CD8-positive, alpha-beta memory T cell (primary cell): ENCODE measurements at regions not wholly inside any gene's neighbourhood (a gene's known extent, or its start where the extent isn't known, plus 50 kb on each side); places are given as distances from the start of the nearest gene placed in this dataset.
"Not testable (repeated sequence)": the region's sequence is repeated elsewhere in the genome, so short reads cannot be mapped to it uniquely, and the experiment has no call there.

Source experiments
- CTCF ChIA-PET: fragments of 350-600 bp; sonication (Branson Sonifier 250); formaldehyde crosslinking; loops from one replicate; lab custom pipeline; 2021; ENCODE audit warnings: antibody characterized with exemption; lab: Charles Lee
- POLR2A ChIA-PET: fragments of 350-600 bp; sonication (Branson Sonifier 250); formaldehyde crosslinking; loops from one replicate; lab custom pipeline; 2021; ENCODE audit warnings: antibody characterized with exemption; lab: Charles Lee
- DNase-seq, 5 donors: peaks; one replicate each; pipeline versions ENCODE4 v3.0.0 to v3.0.0-alpha.2; 2020 to 2022; ENCODE audit warnings: mixed read lengths in 1 of 5
- H3K27ac ChIP-seq: one replicate; pipeline ENCODE4 v1.7.0; 2013; ENCODE audit warnings: low read depth, mild to moderate bottlenecking, low read length, moderate library complexity
- H3K27me3 ChIP-seq: 2 replicates; pipeline ENCODE4 v1.7.0; 2013; ENCODE audit warnings: low read length, mild to moderate bottlenecking; ENCODE audit not compliant: insufficient read depth, poor library complexity, severe bottlenecking
- H3K36me3 ChIP-seq: 2 replicates; pipeline ENCODE4 v1.7.0; 2013; ENCODE audit warnings: mild to moderate bottlenecking, low read length, moderate library complexity; ENCODE audit not compliant: insufficient read depth
- H3K4me1 ChIP-seq: 2 replicates; pipeline ENCODE4 v1.7.0; 2013; ENCODE audit warnings: mild to moderate bottlenecking, low read length, moderate library complexity; ENCODE audit not compliant: insufficient read depth
- H3K4me3 ChIP-seq: 2 replicates; pipeline ENCODE4 v1.7.0; 2013; ENCODE audit warnings: mild to moderate bottlenecking, low read length
- H3K9me3 ChIP-seq: 2 replicates; pipeline ENCODE4 v1.7.0; 2013; ENCODE audit warnings: mild to moderate bottlenecking, low read length
- H3K27ac Mint-ChIP-seq, 8 donors: one replicate each; pipeline ENCODE4 v1.8.0; 2020 to 2021; ENCODE audit warnings: mixed read lengths in 8 of 8, mild to moderate bottlenecking in 6 of 8, inconsistent platforms in 3 of 8, moderate library complexity in 3 of 8
- H3K27me3 Mint-ChIP-seq, 2 donors: one replicate each; pipeline ENCODE4 v1.8.0; 2020 to 2021; ENCODE audit warnings: mixed read lengths in 2 of 2, mild to moderate bottlenecking in 1 of 2, moderate library complexity in 1 of 2
- H3K36me3 Mint-ChIP-seq, 3 donors: one replicate each; pipeline ENCODE4 v1.8.0; 2020 to 2021; ENCODE audit warnings: mixed read lengths in 3 of 3, inconsistent platforms in 1 of 3, mild to moderate bottlenecking in 1 of 3
- H3K4me1 Mint-ChIP-seq, 3 donors: one replicate each; pipeline ENCODE4 v1.8.0; 2020 to 2021; ENCODE audit warnings: mixed read lengths in 3 of 3, inconsistent platforms in 1 of 3, mild to moderate bottlenecking in 1 of 3
- H3K4me3 Mint-ChIP-seq, 7 donors: one replicate each; pipeline ENCODE4 v1.8.0; 2020 to 2021; ENCODE audit warnings: mixed read lengths in 7 of 7, mild to moderate bottlenecking in 6 of 7, moderate library complexity in 4 of 7, inconsistent platforms in 2 of 7
- H3K9me3 Mint-ChIP-seq, 5 donors: one replicate each; pipeline ENCODE4 v1.8.0; 2020 to 2022; ENCODE audit warnings: mixed read lengths in 5 of 5, mild to moderate bottlenecking in 3 of 5, moderate library complexity in 2 of 5, inconsistent platforms in 1 of 5

- H3K4me3 ChIP-seq: no peak overlapping the region
- no peaks in the 10 kb centered on the region for H3K4me1 ChIP-seq
- H3K36me3 ChIP-seq: no peaks in the 10 kb centered on the region
- H3K9me3 ChIP-seq: no peaks in the 10 kb centered on the region
- Mint-ChIP-seq H3K4me3 (no peak overlapping the region), H3K27me3 (no peaks in the 10 kb centered on the region), H3K4me1 (no peaks in the 10 kb centered on the region), H3K27ac (no peak overlapping the region), H3K9me3 (peaks cover 2 to 32% (median 11%) of the 10 kb centered on the region in 5 donors), H3K36me3 (no peaks in the 10 kb centered on the region)
- POLR2A ChIA-PET: no interaction called here
- H3K27ac ChIP-seq: no peak overlapping the region
- H3K27me3 ChIP-seq: no peaks in the 10 kb centered on the region
- CTCF ChIA-PET: no interaction called here
- no peak for DNase-seq
These were observed 737.2 kb upstream of the ZNF608 start for GRCh38 chr5:125483609-125484008.

- H3K4me3 ChIP-seq: no peak overlapping the region
- Mint-ChIP-seq H3K27ac (no peak overlapping the region), H3K9me3 (peaks cover 2 to 32% (median 11%) of the 10 kb centered on the region in 5 donors), H3K4me1 (no peaks in the 10 kb centered on the region), H3K27me3 (no peaks in the 10 kb centered on the region), H3K4me3 (no peak overlapping the region), H3K36me3 (no peaks in the 10 kb centered on the region)
- DNase-seq: no peak
- no peaks in the 10 kb centered on the region for H3K27me3 ChIP-seq
- CTCF ChIA-PET: no interaction called here
- no peak overlapping the region for H3K27ac ChIP-seq
- no peaks in the 10 kb centered on the region for H3K4me1 ChIP-seq
- no peaks in the 10 kb centered on the region for H3K9me3 ChIP-seq
- POLR2A ChIA-PET: no interaction called here
- no peaks in the 10 kb centered on the region for H3K36me3 ChIP-seq
These were observed 737.9 kb upstream of the ZNF608 start for GRCh38 chr5:125484272-125484741.

- H3K4me3 Mint-ChIP-seq: no peak overlapping the region
- H3K9me3 Mint-ChIP-seq: peaks cover 2 to 26% (median 11%) of the 10 kb centered on the region in 5 donors
- no peak overlapping the region for H3K4me3 ChIP-seq
- no peak overlapping the region for H3K27ac Mint-ChIP-seq
- H3K9me3 ChIP-seq: no peaks in the 10 kb centered on the region
- no peaks in the 10 kb centered on the region for H3K27me3 Mint-ChIP-seq
- DNase-seq: no peak
- no peaks in the 10 kb centered on the region for H3K4me1 Mint-ChIP-seq
- H3K36me3 ChIP-seq: no peaks in the 10 kb centered on the region
- ChIA-PET CTCF (no interaction called here), POLR2A (no interaction called here)
- H3K27ac ChIP-seq: no peak overlapping the region
- no peaks in the 10 kb centered on the region for H3K27me3 ChIP-seq
- no peaks in the 10 kb centered on the region for H3K4me1 ChIP-seq
- no peaks in the 10 kb centered on the region for H3K36me3 Mint-ChIP-seq
These were observed 738.6 kb upstream of the ZNF608 start for GRCh38 chr5:125484742-125485641.

- Mint-ChIP-seq H3K4me3 (no peak overlapping the region), H3K9me3 (peaks cover 2 to 29% (median 11%) of the 10 kb centered on the region in 5 donors), H3K27me3 (no peaks in the 10 kb centered on the region), H3K36me3 (no peaks in the 10 kb centered on the region), H3K27ac (no peak overlapping the region), H3K4me1 (no peaks in the 10 kb centered on the region)
- no peak for DNase-seq
- no peak overlapping the region for H3K27ac ChIP-seq
- no peaks in the 10 kb centered on the region for H3K27me3 ChIP-seq
- ChIA-PET CTCF (no interaction called here), POLR2A (no interaction called here)
- no peaks in the 10 kb centered on the region for H3K4me1 ChIP-seq
- no peaks in the 10 kb centered on the region for H3K9me3 ChIP-seq
- H3K36me3 ChIP-seq: no peaks in the 10 kb centered on the region
- no peak overlapping the region for H3K4me3 ChIP-seq
These were observed 739.3 kb upstream of the ZNF608 start for GRCh38 chr5:125485771-125486170.

GRCh38 chr5:125486634-125487033, 740.2 kb upstream of the ZNF608 start:
- Histone ChIP-seq H3K4me1 (no peaks in the 10 kb centered on the region), H3K9me3 (no peaks in the 10 kb centered on the region), H3K4me3 (no peak overlapping the region), H3K27me3 (no peaks in the 10 kb centered on the region), H3K27ac (no peak overlapping the region), H3K36me3 (no peaks in the 10 kb centered on the region)
- Mint-ChIP-seq H3K9me3 (peaks cover 2 to 31% (median 10%) of the 10 kb centered on the region in 5 donors), H3K4me1 (no peaks in the 10 kb centered on the region), H3K27ac (no peak overlapping the region), H3K36me3 (no peaks in the 10 kb centered on the region), H3K27me3 (no peaks in the 10 kb centered on the region), H3K4me3 (no peak overlapping the region)
- ChIA-PET CTCF (no interaction called here), POLR2A (no interaction called here)
- no peak for DNase-seq

GRCh38 chr5:125487231-125487630, 740.8 kb upstream of the ZNF608 start:
- no peak for DNase-seq
- Mint-ChIP-seq H3K36me3 (no peaks in the 10 kb centered on the region), H3K4me3 (no peak overlapping the region), H3K4me1 (no peaks in the 10 kb centered on the region), H3K9me3 (peaks cover 2 to 31% (median 11%) of the 10 kb centered on the region in 5 donors), H3K27ac (no peak overlapping the region), H3K27me3 (no peaks in the 10 kb centered on the region)
- CTCF ChIA-PET: no interaction called here
- H3K27me3 ChIP-seq: no peaks in the 10 kb centered on the region
- no peak overlapping the region for H3K4me3 ChIP-seq
- no peaks in the 10 kb centered on the region for H3K4me1 ChIP-seq
- POLR2A ChIA-PET: no interaction called here
- H3K9me3 ChIP-seq: no peaks in the 10 kb centered on the region
- H3K27ac ChIP-seq: no peak overlapping the region
- H3K36me3 ChIP-seq: no peaks in the 10 kb centered on the region

DNA sequence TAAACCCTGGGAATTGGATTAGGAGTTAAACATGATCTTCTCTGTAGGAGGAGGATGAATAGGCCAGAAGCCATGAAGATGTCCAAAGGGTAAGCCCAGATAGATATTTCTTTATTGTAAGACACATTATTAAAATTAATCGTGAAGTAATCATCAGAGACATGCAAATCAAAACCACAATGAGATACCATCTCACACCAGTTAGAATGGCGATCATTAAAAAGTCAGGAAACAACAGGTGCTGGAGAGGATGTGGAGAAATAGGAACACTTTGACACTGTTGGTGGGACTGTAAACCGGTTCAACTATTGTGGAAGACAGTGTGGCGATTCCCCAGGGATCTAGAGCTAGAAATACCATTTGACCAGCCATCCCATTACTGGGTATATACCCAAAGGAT, 741.2 kb upstream of the ZNF608 start:
- H3K4me3 Mint-ChIP-seq, H3K36me3 Mint-ChIP-seq, H3K4me3 ChIP-seq, H3K36me3 ChIP-seq, POLR2A ChIA-PET, H3K27me3 Mint-ChIP-seq, H3K4me1 ChIP-seq, H3K27ac Mint-ChIP-seq, H3K27me3 ChIP-seq, DNase-seq, CTCF ChIA-PET, H3K27ac ChIP-seq, H3K4me1 Mint-ChIP-seq, H3K9me3 ChIP-seq: not testable (repeated sequence)
- peaks cover 2 to 31% (median 11%) of the 10 kb centered on the region in 5 donors for H3K9me3 Mint-ChIP-seq

- Mint-ChIP-seq H3K4me1 (no peaks in the 10 kb centered on the region), H3K27me3 (no peaks in the 10 kb centered on the region), H3K27ac (no peak overlapping the region), H3K9me3 (peaks cover 2 to 31% (median 15%) of the 10 kb centered on the region in 5 donors), H3K36me3 (no peaks in the 10 kb centered on the region), H3K4me3 (no peak overlapping the region)
- no peak for DNase-seq
- Histone ChIP-seq H3K36me3 (no peaks in the 10 kb centered on the region), H3K4me3 (no peak overlapping the region), H3K9me3 (no peaks in the 10 kb centered on the region), H3K4me1 (no peaks in the 10 kb centered on the region), H3K27me3 (no peaks in the 10 kb centered on the region), H3K27ac (no peak overlapping the region)
- ChIA-PET POLR2A (no interaction called here), CTCF (no interaction called here)
These were observed 742.7 kb upstream of the ZNF608 start for GRCh38 chr5:125489146-125489545.
